ENCODE measurements at regions not wholly inside any gene's neighbourhood (a gene's known extent, or its start where the extent isn't known, plus 50 kb on each side); places are given as distances from the start of the nearest gene placed in this dataset.

DNA sequence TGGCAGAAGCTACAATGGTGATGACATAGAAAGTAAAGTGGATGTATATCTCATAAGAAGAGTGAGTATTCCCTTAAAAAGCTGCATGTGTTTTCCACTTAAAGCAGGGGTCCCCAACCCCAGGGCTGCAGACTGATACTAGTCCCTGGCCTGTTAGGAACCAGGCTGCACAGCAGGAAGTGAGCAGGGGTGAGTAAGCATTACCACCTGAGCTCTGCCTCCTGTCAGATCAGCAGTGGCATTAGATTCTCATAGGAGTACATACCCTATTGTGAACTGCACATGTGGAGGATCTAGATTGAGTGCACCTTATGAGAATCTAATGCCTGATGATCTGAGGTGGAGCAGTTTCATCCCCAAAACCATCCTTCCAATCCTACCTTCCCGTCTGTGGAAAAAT, 126.1 kb upstream of the CMC1 start:
- intact Hi-C loops (cut with DNase I): no loop called here
- Histone ChIP-seq H3K27me3 (no peaks in the 10 kb centered on the region), H3K9me3 (replicated peaks in 1 of 3) (no peaks in the 10 kb centered on the region), H3K4me1 (replicated peaks in 1 of 2) (no peaks in the 10 kb centered on the region), H3K27ac (no peak overlapping the region), H3K36me3 (replicated peaks in 1 of 2) (no peaks in the 10 kb centered on the region), H3K4me3 (no peak overlapping the region)
- DNase-seq: no peak
- WGBS, 4 donors: 56 to 88% (median 72%) methylated on average over 1 of the region's 1 CpG
- TF ChIP-seq, protein P1, sequence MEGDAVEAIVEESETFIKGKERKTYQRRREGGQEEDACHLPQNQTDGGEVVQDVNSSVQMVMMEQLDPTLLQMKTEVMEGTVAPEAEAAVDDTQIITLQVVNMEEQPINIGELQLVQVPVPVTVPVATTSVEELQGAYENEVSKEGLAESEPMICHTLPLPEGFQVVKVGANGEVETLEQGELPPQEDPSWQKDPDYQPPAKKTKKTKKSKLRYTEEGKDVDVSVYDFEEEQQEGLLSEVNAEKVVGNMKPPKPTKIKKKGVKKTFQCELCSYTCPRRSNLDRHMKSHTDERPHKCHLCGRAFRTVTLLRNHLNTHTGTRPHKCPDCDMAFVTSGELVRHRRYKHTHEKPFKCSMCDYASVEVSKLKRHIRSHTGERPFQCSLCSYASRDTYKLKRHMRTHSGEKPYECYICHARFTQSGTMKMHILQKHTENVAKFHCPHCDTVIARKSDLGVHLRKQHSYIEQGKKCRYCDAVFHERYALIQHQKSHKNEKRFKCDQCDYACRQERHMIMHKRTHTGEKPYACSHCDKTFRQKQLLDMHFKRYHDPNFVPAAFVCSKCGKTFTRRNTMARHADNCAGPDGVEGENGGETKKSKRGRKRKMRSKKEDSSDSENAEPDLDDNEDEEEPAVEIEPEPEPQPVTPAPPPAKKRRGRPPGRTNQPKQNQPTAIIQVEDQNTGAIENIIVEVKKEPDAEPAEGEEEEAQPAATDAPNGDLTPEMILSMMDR (IDR thresholded peaks at IDR 0.05): no peak
- no peak for TF ChIP-seq POLR2A (IDR thresholded peaks at IDR 0.05)

DNA sequence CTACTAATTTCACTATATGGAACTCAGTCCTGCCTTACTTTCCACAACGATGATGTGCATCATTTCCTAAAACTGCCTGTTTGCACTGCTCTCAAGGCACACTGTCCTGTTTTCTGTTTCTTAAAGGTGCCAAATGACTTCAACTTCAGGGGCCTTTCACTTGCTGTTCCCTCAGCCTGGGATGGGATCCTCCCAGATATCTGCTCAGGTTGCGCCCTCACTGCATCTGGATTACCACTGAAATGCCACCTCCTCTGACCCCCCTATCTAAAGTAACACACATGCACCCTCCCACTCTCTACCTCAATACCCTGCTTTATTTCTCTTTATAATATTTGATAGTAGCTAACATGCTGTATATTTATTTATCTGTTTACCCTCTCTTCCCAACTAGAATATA, 123.8 kb upstream of the CMC1 start:
- H3K36me3 ChIP-seq (replicated peaks in 1 of 2): no peaks in the 10 kb centered on the region
- intact Hi-C loops (cut with DNase I): no loop called here
- TF ChIP-seq, protein P1 (IDR thresholded peaks at IDR 0.05): no peak
- TF ChIP-seq POLR2A (IDR thresholded peaks at IDR 0.05): no peak
- no peak overlapping the region for H3K4me3 ChIP-seq
- peaks cover 0 to 5% of the 10 kb centered on the region in 2 donors for H3K4me1 ChIP-seq (replicated peaks in 1 of 2)
- WGBS, 4 donors: 85 to 88% (median 87%) methylated on average over 2 of the region's 2 CpGs
- no peaks in the 10 kb centered on the region for H3K9me3 ChIP-seq (replicated peaks in 1 of 3)
- DNase-seq: no peak
- H3K27ac ChIP-seq: no peak overlapping the region
- no peaks in the 10 kb centered on the region for H3K27me3 ChIP-seq

DNA sequence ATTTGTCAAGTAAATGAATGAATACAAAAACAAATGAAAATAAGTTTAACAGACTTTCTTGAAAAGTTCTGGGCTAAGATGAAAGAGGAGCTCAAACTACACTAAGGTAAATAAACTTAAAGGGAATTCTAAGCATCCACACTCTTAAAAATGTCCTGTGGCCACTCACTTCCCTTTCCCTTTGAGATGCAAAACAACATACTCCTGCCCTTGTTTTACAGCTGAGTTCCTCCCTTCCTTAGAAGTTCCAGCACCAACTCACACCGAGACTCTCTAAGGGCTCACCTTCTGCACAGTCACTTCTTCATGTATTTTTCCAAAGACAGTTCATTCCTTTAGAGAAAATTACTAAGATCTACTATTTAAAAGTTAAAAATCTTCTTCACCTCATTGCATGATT, 123.3 kb upstream of the CMC1 start:
- WGBS, 4 donors: 58 to 72% (median 69%) methylated on average over 1 of the region's 1 CpG
- Histone ChIP-seq H3K4me1 (replicated peaks in 1 of 2) (peaks cover 0 to 5% of the 10 kb centered on the region in 2 donors), H3K4me3 (no peak overlapping the region), H3K27ac (no peak overlapping the region), H3K27me3 (no peaks in the 10 kb centered on the region), H3K9me3 (replicated peaks in 1 of 3) (no peaks in the 10 kb centered on the region), H3K36me3 (replicated peaks in 1 of 2) (no peaks in the 10 kb centered on the region)
- TF ChIP-seq, protein P1 (IDR thresholded peaks at IDR 0.05): no peak
- no peak for TF ChIP-seq POLR2A (IDR thresholded peaks at IDR 0.05)
- no peak for DNase-seq
- intact Hi-C loops (cut with DNase I): no loop called here

DNA sequence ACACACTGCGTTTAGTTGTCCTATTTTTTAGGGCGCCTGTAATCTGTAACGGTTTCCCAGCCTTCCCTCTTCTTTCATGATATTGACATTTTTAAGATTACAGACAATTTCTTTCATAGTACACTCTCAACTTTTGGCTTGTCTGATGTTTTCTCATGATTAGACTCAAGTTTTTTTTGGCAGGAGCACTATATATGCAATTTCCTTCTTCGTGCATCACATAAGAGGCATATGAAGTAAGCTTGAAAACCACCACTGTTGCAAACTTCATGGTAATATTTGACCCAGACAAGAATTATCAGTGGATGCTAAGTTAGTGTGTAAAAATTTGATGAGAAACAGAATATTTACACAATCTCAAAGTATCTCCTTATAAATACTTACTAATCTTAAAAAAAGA, 119.2 kb upstream of the CMC1 start:
- no peak for DNase-seq

More for the DNA sequence above, 119.2 kb upstream of the CMC1 start:
- TF ChIP-seq POLR2A (IDR thresholded peaks at IDR 0.05): no peak
- TF ChIP-seq, protein P1 (IDR thresholded peaks at IDR 0.05): no peak
- intact Hi-C loops (cut with DNase I): no loop called here
- Histone ChIP-seq H3K9me3 (replicated peaks in 1 of 3) (no peaks in the 10 kb centered on the region), H3K4me3 (no peak overlapping the region), H3K27me3 (no peaks in the 10 kb centered on the region), H3K27ac (peak overlapping the region in 1 of 5 donors; percentile 19), H3K4me1 (replicated peaks in 1 of 2) (peaks cover 0 to 5% of the 10 kb centered on the region in 2 donors), H3K36me3 (replicated peaks in 1 of 2) (no peaks in the 10 kb centered on the region)
- WGBS, 4 donors: 51 to 69% (median 61%) methylated on average over 4 of the region's 4 CpGs

Measured in adrenal gland (tissue), 9 donors.